Keratinocyte (primary cell): ENCODE measurements at regions not wholly inside any gene's neighbourhood (a gene's known extent, or its start where the extent isn't known, plus 50 kb on each side); places are given as distances from the start of the nearest gene placed in this dataset.

Experiments
- DNase-seq: peaks from one replicate; pipeline ENCODE4 v3.0.0-alpha.2; 2011; ENCODE audit warnings: low read depth, missing footprints, low spot score
- FAIRE-seq: peaks from 2 replicates; lab custom pipeline; 2011; peaks lifted over from hg19 to GRCh38; lab: Jason Lieb, UNC
- H2AFZ ChIP-seq: 2 replicates; pipeline ENCODE4 v1.6.0; 2012; ENCODE audit warnings: low read length, control low read depth, inconsistent platforms; ENCODE audit not compliant: control insufficient read depth
- H3K27ac ChIP-seq: 2 replicates; pipeline ENCODE4 v1.5.1; 2011; ENCODE audit warnings: low read length; ENCODE audit not compliant: control insufficient read depth, insufficient read depth
- H3K27me3 ChIP-seq: 3 replicates; pipeline ENCODE4 v1.6.0; 2011; ENCODE audit warnings: low read length; ENCODE audit not compliant: control insufficient read depth, insufficient read depth; ENCODE audit errors: extremely low read depth
- H3K36me3 ChIP-seq, 2 experiments: 2 replicates in 1 of 2; 3 replicates in 1 of 2; pipeline ENCODE4 v1.5.1; 2011; ENCODE audit warnings: low read length in 2 of 2, mild to moderate bottlenecking in 1 of 2; ENCODE audit not compliant: control insufficient read depth in 2 of 2, insufficient read depth in 2 of 2; ENCODE audit errors: extremely low read depth in 1 of 2
- H3K4me1 ChIP-seq: 3 replicates; pipeline ENCODE4 v1.5.1; 2011; ENCODE audit warnings: low read length; ENCODE audit not compliant: control insufficient read depth, insufficient read depth; ENCODE audit errors: extremely low read depth
- H3K4me2 ChIP-seq: 3 replicates; pipeline ENCODE4 v1.6.0; 2011; ENCODE audit warnings: low read depth, low read length; ENCODE audit not compliant: control insufficient read depth, insufficient read depth; ENCODE audit errors: extremely low read depth
- H3K4me3 ChIP-seq, 3 experiments: fragments of 200-600 bp in 1 of 3; sonication (generic) in 1 of 3; 2 replicates in 2 of 3; 3 replicates in 1 of 3; pipeline ENCODE4 v1.5.1; 2011 to 2016; ENCODE audit warnings: low read length in 3 of 3, mild to moderate bottlenecking in 3 of 3, control low read depth in 2 of 3, inconsistent platforms in 1 of 3, low read depth in 1 of 3, mixed read lengths in 1 of 3, mixed run types in 1 of 3, moderate library complexity in 1 of 3; ENCODE audit not compliant: control insufficient read depth in 2 of 3, insufficient read depth in 2 of 3; ENCODE audit errors: extremely low read depth in 1 of 3
- H3K79me2 ChIP-seq: 2 replicates; pipeline ENCODE4 v1.6.0; 2012; ENCODE audit warnings: low read length; ENCODE audit not compliant: control insufficient read depth, insufficient read depth
- H3K9ac ChIP-seq: 3 replicates; pipeline ENCODE4 v1.6.0; 2011; ENCODE audit warnings: low read length; ENCODE audit not compliant: control insufficient read depth, insufficient read depth; ENCODE audit errors: extremely low read depth
- H3K9me1 ChIP-seq: 3 replicates; pipeline ENCODE4 v1.6.0; 2011; ENCODE audit warnings: low read length; ENCODE audit not compliant: control insufficient read depth, insufficient read depth; ENCODE audit errors: extremely low read depth
- H3K9me3 ChIP-seq: 2 replicates; pipeline ENCODE4 v1.5.1; 2012; ENCODE audit warnings: low read depth, low read length; ENCODE audit not compliant: control insufficient read depth
- H4K20me1 ChIP-seq: 3 replicates; pipeline ENCODE4 v1.6.0; 2011; ENCODE audit warnings: low read length; ENCODE audit not compliant: control insufficient read depth, insufficient read depth; ENCODE audit errors: extremely low read depth
- EZH2 ChIP-seq: IDR thresholded peaks from one replicate; pipeline ENCODE4 v1.6.1; 2012; ENCODE audit warnings: inconsistent platforms, mild to moderate bottlenecking, low read length, moderate library complexity
- dilution Hi-C: fragments of 300-500 bp; cut with MboI; formaldehyde crosslinking; loops from one replicate; pipeline ENCODE4 v1.7.0; 2020; ENCODE audit warnings: low sequenced_read_pairs; ENCODE audit not compliant: extremely low pct_ligation_motif_present
- TF ChIP-seq, protein P1 (sequence below), 3 experiments: IDR thresholded peaks in 1 of 3; conservative IDR thresholded peaks in 1 of 3; optimal IDR thresholded peaks in 1 of 3; 2 replicates in 2 of 3; 3 replicates in 1 of 3; pipeline versions ENCODE3 to v1.5.1; 2011; ENCODE audit warnings: low read length in 3 of 3, mild to moderate bottlenecking in 3 of 3, moderate library complexity in 2 of 3, control low read depth in 1 of 3, inconsistent platforms in 1 of 3; ENCODE audit not compliant: insufficient read depth in 2 of 3; ENCODE audit errors: extremely low read depth in 1 of 3

DNA sequence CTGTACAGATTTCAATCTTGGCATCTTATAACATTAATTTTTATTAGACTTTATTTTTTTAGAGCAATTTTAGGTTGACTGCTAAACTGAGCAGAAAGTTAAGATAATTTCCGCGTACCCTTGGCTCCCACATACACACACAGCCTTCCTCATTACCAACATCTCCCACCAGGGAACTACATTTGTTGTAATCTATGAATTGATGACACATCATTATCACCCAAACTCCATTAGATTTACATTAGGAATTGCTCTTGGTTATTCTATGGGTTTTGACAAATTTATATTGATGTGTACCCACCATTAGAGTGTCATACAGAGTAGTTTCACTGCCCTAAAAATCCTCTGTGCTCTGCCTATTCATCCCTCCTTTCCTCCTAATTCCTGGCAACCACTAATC lies 56.4 kb upstream of the GRIK3 start:
- dilution Hi-C loops, result no loop called here
- Histone ChIP-seq H3K4me1 (no peaks in the 10 kb centered on the region), H3K27ac (no peak overlapping the region), H3K4me2 (no peak overlapping the region), H3K27me3 (no peaks in the 10 kb centered on the region), H3K9me3 (no peaks in the 10 kb centered on the region), H3K9ac (no peak overlapping the region), H3K4me3 (no peak overlapping the region), H3K36me3 (no peaks in the 10 kb centered on the region), H2AFZ (no peak overlapping the region), H4K20me1 (no peaks in the 10 kb centered on the region), H3K9me1 (no peaks in the 10 kb centered on the region), H3K79me2 (no peaks in the 10 kb centered on the region)
- no peak for FAIRE-seq
- no peak for DNase-seq
- TF ChIP-seq, protein P1, sequence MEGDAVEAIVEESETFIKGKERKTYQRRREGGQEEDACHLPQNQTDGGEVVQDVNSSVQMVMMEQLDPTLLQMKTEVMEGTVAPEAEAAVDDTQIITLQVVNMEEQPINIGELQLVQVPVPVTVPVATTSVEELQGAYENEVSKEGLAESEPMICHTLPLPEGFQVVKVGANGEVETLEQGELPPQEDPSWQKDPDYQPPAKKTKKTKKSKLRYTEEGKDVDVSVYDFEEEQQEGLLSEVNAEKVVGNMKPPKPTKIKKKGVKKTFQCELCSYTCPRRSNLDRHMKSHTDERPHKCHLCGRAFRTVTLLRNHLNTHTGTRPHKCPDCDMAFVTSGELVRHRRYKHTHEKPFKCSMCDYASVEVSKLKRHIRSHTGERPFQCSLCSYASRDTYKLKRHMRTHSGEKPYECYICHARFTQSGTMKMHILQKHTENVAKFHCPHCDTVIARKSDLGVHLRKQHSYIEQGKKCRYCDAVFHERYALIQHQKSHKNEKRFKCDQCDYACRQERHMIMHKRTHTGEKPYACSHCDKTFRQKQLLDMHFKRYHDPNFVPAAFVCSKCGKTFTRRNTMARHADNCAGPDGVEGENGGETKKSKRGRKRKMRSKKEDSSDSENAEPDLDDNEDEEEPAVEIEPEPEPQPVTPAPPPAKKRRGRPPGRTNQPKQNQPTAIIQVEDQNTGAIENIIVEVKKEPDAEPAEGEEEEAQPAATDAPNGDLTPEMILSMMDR (optimal IDR thresholded peaks at IDR 0.05 in 1 of 3, IDR thresholded peaks at IDR 0.05 in 1 of 3, conservative IDR thresholded peaks at IDR 0.05 in 1 of 3; ENCODE audit: extremely low read depth in 1 of 3, insufficient read depth in 2 of 3, low read length in 3 of 3), result no peak
- TF ChIP-seq EZH2, result no peak

GRCh38 chr1:37092937-37093336 lies 58.6 kb upstream of the GRIK3 start:
- no peak for FAIRE-seq
- H3K9me1 ChIP-seq, result no peaks in the 10 kb centered on the region
- H3K27me3 ChIP-seq, result no peaks in the 10 kb centered on the region
- no peaks in the 10 kb centered on the region for H3K9me3 ChIP-seq
- DNase-seq, result no peak
- dilution Hi-C loops, result no loop called here
- no peaks in the 10 kb centered on the region for H3K79me2 ChIP-seq
- H3K27ac ChIP-seq, result no peak overlapping the region
- H3K4me2 ChIP-seq, result no peak overlapping the region
- TF ChIP-seq EZH2, result no peak
- no peaks in the 10 kb centered on the region for H3K4me1 ChIP-seq
- no peak overlapping the region for H3K4me3 ChIP-seq
- H3K36me3 ChIP-seq, result no peaks in the 10 kb centered on the region
- H4K20me1 ChIP-seq, result no peaks in the 10 kb centered on the region
- H2AFZ ChIP-seq, result no peak overlapping the region
- no peak overlapping the region for H3K9ac ChIP-seq

DNA sequence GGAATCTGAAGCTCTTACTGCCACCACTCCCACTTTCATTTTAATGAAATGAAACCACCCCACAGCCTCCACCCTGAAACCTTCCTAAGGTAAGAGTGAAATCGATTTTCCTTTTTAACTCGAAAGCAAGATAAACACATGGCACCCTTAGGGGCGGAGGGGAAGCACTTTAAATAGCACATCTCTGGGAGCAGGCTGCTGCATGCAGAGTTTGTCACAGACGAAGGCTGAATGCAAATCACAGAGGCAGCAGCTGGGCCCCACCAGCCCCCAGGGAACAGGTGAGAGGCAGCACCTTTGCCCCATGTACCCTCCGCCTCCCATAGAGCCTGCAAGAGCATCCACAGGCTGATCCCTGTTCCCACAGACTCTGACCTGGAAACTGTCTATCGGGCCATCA lies 60.0 kb upstream of the GRIK3 start:
- H3K9me1 ChIP-seq, result no peaks in the 10 kb centered on the region
- dilution Hi-C loops, result no loop called here
- H3K79me2 ChIP-seq, result no peaks in the 10 kb centered on the region
- H3K4me1 ChIP-seq, result no peaks in the 10 kb centered on the region
- H3K27ac ChIP-seq, result no peak overlapping the region
- H3K9ac ChIP-seq, result no peak overlapping the region
- no peak for TF ChIP-seq EZH2
- TF ChIP-seq, protein P1 (optimal IDR thresholded peaks at IDR 0.05 in 1 of 3, IDR thresholded peaks at IDR 0.05 in 1 of 3, conservative IDR thresholded peaks at IDR 0.05 in 1 of 3; ENCODE audit: extremely low read depth in 1 of 3, insufficient read depth in 2 of 3, low read length in 3 of 3), result no peak
- no peak overlapping the region for H3K4me3 ChIP-seq
- no peak for DNase-seq
- no peaks in the 10 kb centered on the region for H3K27me3 ChIP-seq
- H2AFZ ChIP-seq, result no peak overlapping the region
- H4K20me1 ChIP-seq, result no peaks in the 10 kb centered on the region
- H3K4me2 ChIP-seq, result no peak overlapping the region
- no peaks in the 10 kb centered on the region for H3K9me3 ChIP-seq
- H3K36me3 ChIP-seq, result no peaks in the 10 kb centered on the region
- FAIRE-seq, result no peak
